HG03432 (cell line): ENCODE measurements at regions not wholly inside any gene's neighbourhood (a gene's known extent, or its start where the extent isn't known, plus 50 kb on each side); places are given as distances from the start of the nearest gene placed in this dataset.
"Not testable (repeated sequence)": the region's sequence is repeated elsewhere in the genome, so short reads cannot be mapped to it uniquely, and the experiment has no call there.

Experiments used
- ATAC-seq: cut with Tn5 transposase; IDR thresholded peaks from one replicate; pipeline ENCODE4 v1.9.1; 2021; ENCODE audit warnings: mild to moderate bottlenecking, moderate library complexity; ENCODE audit not compliant: unreplicated experiment

DNA sequence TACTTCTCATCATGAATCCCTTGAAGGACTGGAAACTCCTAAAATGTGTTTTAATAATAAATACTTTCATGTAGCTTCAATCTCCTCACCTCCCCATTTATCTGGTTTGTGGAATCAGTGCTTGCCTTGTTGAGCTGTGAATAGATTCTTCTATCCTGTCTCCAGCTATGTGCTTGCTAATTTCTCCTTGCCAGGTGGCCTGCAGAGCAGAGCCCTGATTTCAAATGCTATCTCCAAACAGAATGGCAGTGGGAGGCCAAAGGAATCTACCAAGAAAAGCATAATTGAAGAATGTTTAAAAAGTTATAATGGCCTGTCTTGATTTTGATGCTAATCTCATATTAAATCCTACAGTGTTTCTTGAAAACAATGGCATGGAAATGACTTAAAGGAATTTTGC, 309.3 kb upstream of the CHORDC1 start:
- no peak for ATAC-seq

- ATAC-seq, result no peak
Measured at GRCh38 chr11:90531001-90531400, 308.2 kb upstream of the CHORDC1 start.

GRCh38 chr11:90525962-90526361, 303.1 kb upstream of the CHORDC1 start:
- no peak for ATAC-seq

GRCh38 chr11:90512846-90513245, 290.0 kb upstream of the CHORDC1 start:
- ATAC-seq, result peak; percentile 92

GRCh38 chr11:90510839-90511238, 288.0 kb upstream of the CHORDC1 start:
- no peak for ATAC-seq

DNA sequence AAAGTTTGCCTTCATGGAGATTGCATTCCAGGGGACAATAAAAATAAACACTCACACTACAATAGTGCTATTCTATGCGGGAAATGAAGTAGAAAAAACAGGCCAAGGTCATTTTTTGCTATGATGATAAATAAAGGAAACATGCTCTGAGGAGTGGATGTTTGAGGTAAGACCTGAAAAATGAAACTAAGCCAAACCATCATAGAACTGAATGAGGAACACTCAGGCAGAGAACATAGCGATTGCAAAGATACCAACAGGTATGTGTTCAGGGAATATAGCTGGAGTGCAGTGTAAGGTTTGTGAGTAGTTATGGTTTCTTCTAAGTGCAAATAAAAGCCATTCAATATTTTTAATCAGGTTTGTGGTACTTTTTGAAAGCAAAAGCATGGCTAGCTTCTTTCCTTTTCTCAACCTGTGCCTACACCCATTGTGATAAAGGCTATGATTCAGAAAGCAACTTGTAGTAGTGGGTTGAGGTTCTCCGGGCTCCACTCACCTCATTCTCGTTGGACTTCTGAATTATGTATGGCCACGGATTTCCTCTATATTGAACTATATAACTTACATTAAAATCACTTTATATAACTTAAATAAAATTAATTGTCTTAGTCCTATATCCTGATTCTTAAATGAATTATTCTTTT, 278.2 kb upstream of the CHORDC1 start:
- no peak for ATAC-seq

DNA sequence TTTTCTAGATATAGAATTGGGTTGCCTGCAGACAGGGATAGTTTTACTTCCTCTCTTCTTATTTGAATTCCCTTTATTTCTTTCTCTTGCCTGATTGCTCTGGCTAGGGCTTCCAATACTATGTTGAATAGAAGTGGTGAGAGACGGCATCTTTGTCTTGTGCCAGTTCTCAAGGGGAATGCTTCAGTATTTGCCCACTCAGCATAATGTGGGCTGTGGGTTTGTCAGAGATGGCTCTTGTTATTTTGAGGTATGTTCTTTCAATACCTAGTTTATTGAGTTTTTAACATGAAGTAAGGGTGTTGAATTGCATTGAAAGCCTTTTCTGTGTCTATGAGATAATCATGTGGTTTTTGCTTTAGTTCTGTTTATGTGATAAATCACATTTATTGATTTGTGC, 273.9 kb upstream of the CHORDC1 start:
- no peak for ATAC-seq

DNA sequence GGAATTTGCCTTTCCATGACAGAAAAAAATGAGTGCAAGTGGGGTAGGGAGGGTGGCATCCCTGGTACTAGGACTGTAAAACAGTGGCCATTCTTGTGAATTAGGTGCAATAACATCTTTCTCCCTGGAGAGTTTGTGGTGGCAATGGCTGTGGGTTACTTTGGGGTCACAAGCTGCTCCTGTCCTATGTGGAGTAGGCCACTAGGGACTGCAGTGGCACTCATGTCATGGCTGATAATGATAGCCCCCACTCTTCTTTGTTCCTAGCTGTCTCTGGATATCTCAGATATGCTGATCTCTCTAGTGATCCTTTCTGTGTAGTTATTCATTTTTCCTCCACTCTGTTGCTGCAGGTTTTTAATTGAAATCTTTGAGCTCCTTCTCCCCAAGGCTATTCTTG, 270.5 kb upstream of the CHORDC1 start:
- ATAC-seq, result no peak

- ATAC-seq, result no peak
Measured at GRCh38 chr11:90491466-90491865, 268.6 kb upstream of the CHORDC1 start.

- peak; percentile 84 for ATAC-seq
Measured at GRCh38 chr11:90476442-90477007, 253.7 kb upstream of the CHORDC1 start.

- ATAC-seq, result no peak
Measured at GRCh38 chr11:90468923-90469322, 246.1 kb upstream of the CHORDC1 start.

DNA sequence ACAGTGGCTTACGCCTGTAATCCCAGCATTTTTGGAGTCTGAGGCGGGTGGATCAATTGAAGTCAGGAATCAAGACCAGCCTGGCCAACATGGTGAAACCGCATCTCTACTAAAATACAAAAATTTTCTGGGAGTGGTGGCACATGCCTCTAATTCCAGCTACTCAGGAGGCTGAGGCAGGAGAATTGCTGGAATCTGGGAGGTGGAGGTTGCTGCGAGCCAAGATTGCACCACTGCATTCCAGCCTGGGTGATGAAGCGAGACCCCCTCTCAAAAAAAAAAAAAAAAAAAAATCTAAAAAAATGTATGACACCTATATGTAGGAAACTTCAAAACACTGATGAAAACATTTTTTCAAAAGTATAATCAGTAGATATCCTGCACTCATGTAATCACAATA, 242.7 kb upstream of the CHORDC1 start:
- ATAC-seq, result no peak

- ATAC-seq, result not testable (repeated sequence)
Measured at GRCh38 chr11:90455347-90455920, 232.6 kb upstream of the CHORDC1 start.

DNA sequence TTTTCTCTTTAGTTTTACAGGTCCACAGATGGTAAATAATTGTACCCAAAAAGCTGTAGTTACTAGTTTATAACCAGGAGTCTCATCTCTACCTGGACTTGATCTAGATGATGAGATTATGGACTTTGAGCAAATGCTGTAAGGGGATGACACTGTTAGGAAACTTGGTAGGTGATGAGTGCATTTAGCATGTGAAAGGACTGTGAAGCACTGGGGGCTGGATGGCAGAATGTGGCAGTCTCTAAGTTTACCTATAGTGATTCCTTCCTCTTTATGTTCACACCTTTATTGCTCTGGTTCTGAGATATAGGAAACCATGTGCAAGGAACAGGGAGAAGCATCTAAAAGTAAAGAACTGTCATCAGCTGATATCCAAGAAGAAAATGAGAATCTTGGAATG, 230.7 kb upstream of the CHORDC1 start:
- ATAC-seq, result no peak

GRCh38 chr11:90449606-90450005, 226.8 kb upstream of the CHORDC1 start:
- ATAC-seq, result no peak

- no peak for ATAC-seq
Measured at GRCh38 chr11:90448256-90448655, 225.4 kb upstream of the CHORDC1 start.

GRCh38 chr11:90447618-90448017, 224.8 kb upstream of the CHORDC1 start:
- no peak for ATAC-seq

DNA sequence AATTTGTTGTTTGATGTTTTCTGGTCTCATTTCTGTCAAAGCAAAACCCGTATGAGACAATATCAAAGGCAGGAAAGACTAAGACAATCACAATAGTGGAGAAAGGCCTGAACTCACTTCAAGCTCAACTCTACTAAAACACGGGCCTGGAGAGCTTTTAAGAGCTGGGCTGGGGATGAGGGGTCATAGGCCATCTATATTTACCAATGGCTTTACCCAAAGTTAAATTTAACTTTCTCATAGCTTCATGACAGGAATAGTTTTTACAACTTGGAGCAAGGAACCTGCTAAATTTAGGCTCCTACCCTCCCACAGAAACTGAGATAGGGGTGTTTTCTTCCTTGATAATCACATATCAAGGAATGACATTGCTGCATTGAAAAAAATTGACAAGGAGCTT, 223.4 kb upstream of the CHORDC1 start:
- ATAC-seq, result no peak

DNA sequence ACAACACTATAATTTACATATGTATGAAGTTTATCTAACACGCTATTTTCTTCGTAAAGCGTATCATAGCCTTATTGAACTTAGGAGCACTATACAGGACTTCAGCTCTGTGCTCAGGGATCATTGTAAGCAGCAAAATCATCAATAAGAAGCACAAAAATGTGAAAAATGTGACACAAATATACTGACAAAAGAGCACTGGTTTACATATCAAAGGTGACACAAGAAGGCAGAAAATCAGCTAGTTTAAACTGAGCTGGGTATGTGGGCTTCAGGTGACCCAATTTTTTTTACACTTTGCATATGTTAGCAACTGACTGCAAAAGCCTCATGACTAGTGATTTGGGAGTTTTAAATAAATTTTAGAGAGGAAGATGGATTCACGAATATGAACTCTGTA, 215.2 kb upstream of the CHORDC1 start:
- ATAC-seq, result no peak

DNA sequence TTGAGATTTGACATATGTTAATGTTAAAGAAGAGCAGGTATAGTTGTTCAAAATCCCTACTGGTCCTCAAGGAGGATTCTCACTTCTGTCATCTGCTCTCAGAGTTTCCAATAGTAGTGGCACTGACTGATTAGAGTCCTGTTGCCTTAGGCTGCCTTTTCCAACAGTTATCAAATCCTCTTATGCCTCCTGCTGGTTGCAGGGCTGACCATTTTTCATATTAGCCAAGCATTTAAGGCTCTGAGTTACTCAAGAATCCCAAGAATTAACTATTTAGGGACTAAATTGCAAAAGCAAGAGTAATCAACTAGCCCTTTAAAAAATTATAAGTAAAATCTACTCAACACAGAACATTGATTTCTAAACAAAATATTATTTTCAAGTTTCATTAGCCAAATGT, 212.0 kb upstream of the CHORDC1 start:
- ATAC-seq, result no peak

DNA sequence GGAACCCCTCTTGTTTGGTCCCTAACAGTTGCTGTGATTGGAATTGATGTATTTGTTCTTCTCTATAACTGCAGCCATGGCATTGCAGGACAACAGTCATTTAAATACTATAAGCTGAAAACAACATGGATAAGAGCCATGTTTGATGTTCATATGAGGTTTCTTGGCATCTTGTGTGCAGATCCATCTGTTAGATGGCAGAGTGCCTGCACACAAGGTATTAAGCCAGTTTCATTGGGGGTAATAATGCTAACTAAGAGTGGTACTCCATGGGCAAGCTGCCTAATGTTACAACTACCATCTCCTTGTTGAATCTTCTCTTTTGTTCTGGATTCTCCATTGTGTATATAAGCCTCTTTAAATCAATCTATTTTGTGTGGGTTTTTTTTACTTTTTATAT, 206.0 kb upstream of the CHORDC1 start:
- no peak for ATAC-seq

DNA sequence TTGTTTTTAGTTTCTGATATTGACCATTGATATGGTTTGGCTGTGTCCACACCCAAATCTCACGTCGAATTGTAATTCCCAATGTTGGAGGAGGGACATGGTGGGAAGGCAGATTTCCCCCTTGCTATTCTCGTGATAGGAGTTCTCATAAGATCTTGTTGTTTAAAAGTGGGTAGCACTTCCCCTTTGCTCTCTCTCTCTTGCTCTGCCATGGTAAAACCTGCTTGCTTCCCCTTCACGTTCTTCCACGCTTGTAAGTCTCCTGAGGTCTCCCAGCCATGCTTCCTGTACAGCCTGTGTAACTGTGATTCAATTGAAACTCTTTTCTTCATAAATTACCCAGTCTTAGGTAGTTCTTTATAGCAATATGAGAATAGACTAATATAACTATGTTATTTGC, 203.6 kb upstream of the CHORDC1 start:
- ATAC-seq, result no peak

GRCh38 chr11:90423378-90423777, 200.5 kb upstream of the CHORDC1 start:
- no peak for ATAC-seq
